HepG2 (cell line): ENCODE measurements at regions not wholly inside any gene's neighbourhood (a gene's known extent, or its start where the extent isn't known, plus 50 kb on each side); places are given as distances from the start of the nearest gene placed in this dataset.

Experiments
- ATAC-seq: fragments of 200-7000 bp; cut with Tn5 transposase; 3 replicates; pipeline ENCODE4 v1.9.1; 2020; ENCODE audit warnings: mild to moderate bottlenecking, moderate library complexity
- BruUV-seq: library from RNA; stranded (reverse); fragments of 400-500 nt; replicated peaks from 2 replicates; lab custom pipeline; 2021; lab: Mats Ljungman, UMichigan
- CTCF ChIA-PET: fragments of 300-600 bp; formaldehyde crosslinking; extraction: SDS; loops from one replicate; lab custom pipeline; 2021; ENCODE audit warnings: low total read pairs, inconsistent platforms, low intra/inter-chr PET ratio; lab: Yijun Ruan, JAX
- POLR2A ChIA-PET: fragments of 350-600 bp; sonication (Branson Sonifier 250); formaldehyde crosslinking; loops from one replicate; lab custom pipeline; 2020; ENCODE audit warnings: antibody characterized with exemption, inconsistent platforms; lab: Yijun Ruan, JAX
- DNase-seq: peaks from one replicate; pipeline ENCODE4 v3.0.0-alpha.2; 2015; ENCODE audit warnings: low spot score
- FAIRE-seq: peaks from 3 replicates; lab custom pipeline; 2011; peaks lifted over from hg19 to GRCh38; lab: Jason Lieb, UNC
- H2AFZ ChIP-seq: one replicate; pipeline ENCODE4 v1.6.1; 2011; ENCODE audit warnings: low read length, inconsistent platforms
- H3K27ac ChIP-seq: fragments of 300-600 bp; 3 replicates; pipeline ENCODE4 v1.8.0; 2011; ENCODE audit warnings: mixed run types, mild to moderate bottlenecking, mixed read lengths, low read length, inconsistent platforms; ENCODE audit not compliant: insufficient read depth; ENCODE audit errors: extremely low read length
- H3K27me3 ChIP-seq, 2 experiments: fragments of 200-600 bp in 1 of 2; 2 replicates in 1 of 2; 3 replicates in 1 of 2; pipeline versions ENCODE4 v1.6.0 to v1.8.0; 2011; ENCODE audit warnings: low read length in 2 of 2, mild to moderate bottlenecking in 2 of 2, moderate library complexity in 2 of 2, inconsistent platforms in 1 of 2; ENCODE audit not compliant: insufficient read depth in 2 of 2, control insufficient read depth in 1 of 2
- H3K36me3 ChIP-seq, 2 experiments: fragments of 200-600 bp in 1 of 2; replicated peaks in 1 of 2; 2 replicates in 1 of 2; 3 replicates in 1 of 2; pipeline versions ENCODE4 v1.5.1 to v1.8.0; 2011; ENCODE audit warnings: low read length in 2 of 2, inconsistent platforms in 1 of 2; ENCODE audit not compliant: insufficient read depth in 2 of 2, control insufficient read depth in 1 of 2
- H3K4me1 ChIP-seq: 2 replicates; pipeline ENCODE4 v1.5.1; 2012; ENCODE audit warnings: low read length, inconsistent platforms; ENCODE audit not compliant: insufficient read depth
- H3K4me2 ChIP-seq: 2 replicates; pipeline ENCODE4 v1.6.0; 2011; ENCODE audit warnings: low read depth, low read length, inconsistent platforms
- H3K4me3 ChIP-seq, 3 experiments: fragments of 200-600 bp in 1 of 3; sonication (generic), shearing (Covaris generic) in 1 of 3; replicated peaks in 1 of 3; 2 replicates each; pipeline ENCODE4 v1.5.1; 2011 to 2016; ENCODE audit warnings: low read length in 3 of 3, inconsistent platforms in 2 of 3, low read depth in 2 of 3, mild to moderate bottlenecking in 2 of 3, control low read depth in 1 of 3, mixed read lengths in 1 of 3; ENCODE audit not compliant: insufficient read depth in 1 of 3
- H3K79me2 ChIP-seq: one replicate; pipeline ENCODE4 v1.6.1; 2011; ENCODE audit warnings: low read length, inconsistent platforms; ENCODE audit not compliant: insufficient read depth
- H3K9ac ChIP-seq: 2 replicates; pipeline ENCODE4 v1.6.0; 2011; ENCODE audit warnings: mild to moderate bottlenecking, low read depth, low read length, inconsistent platforms; ENCODE audit not compliant: insufficient read depth
- H3K9me3 ChIP-seq: 2 replicates; pipeline ENCODE4 v1.5.1; 2012; ENCODE audit warnings: mild to moderate bottlenecking, low read length
- H4K20me1 ChIP-seq: 2 replicates; pipeline ENCODE4 v1.6.0; 2011; ENCODE audit warnings: inconsistent platforms, mild to moderate bottlenecking, low read length, moderate library complexity; ENCODE audit not compliant: insufficient read depth
- ARID2 ChIP-seq: sonication (generic); formaldehyde crosslinking; IDR thresholded peaks from 2 replicates; pipeline ENCODE4 v1.8.1; 2022; ENCODE audit warnings: mild to moderate bottlenecking, missing genetic modification reagents, borderline replicate concordance
- GABPA ChIP-seq, 2 experiments: IDR thresholded peaks; 2 replicates each; pipeline ENCODE4 v1.6.1; 2011 to 2016; ENCODE audit warnings: low read depth in 2 of 2, low read length in 1 of 2, missing biosample characterization in 1 of 2, missing genetic modification characterization in 1 of 2
- GATAD2A ChIP-seq: IDR thresholded peaks from 2 replicates; pipeline ENCODE4 v1.6.1; 2016
- JUNB ChIP-seq: sonication (generic); formaldehyde crosslinking; IDR thresholded peaks from 2 replicates; pipeline ENCODE4 v1.8.0; 2022; ENCODE audit warnings: missing genetic modification reagents, mild to moderate bottlenecking, borderline replicate concordance
- NBN ChIP-seq: fragments of 450-650 bp; conservative IDR thresholded peaks from 2 replicates; pipeline ENCODE4 v1.6.1; 2017
- POLR2AphosphoS2 ChIP-seq: IDR thresholded peaks from 2 replicates; pipeline ENCODE4 v1.6.1; 2011; ENCODE audit warnings: low read depth, low read length, improper control_type of control experiment
- REXO4 ChIP-seq: sonication (generic); formaldehyde crosslinking; IDR thresholded peaks from 2 replicates; pipeline ENCODE4 v1.8.0; 2022; ENCODE audit warnings: missing genetic modification reagents, mild to moderate bottlenecking, borderline replicate concordance
- SYNCRIP ChIP-seq: fragments of 200-400 bp; formaldehyde crosslinking; IDR thresholded peaks from 2 replicates; pipeline ENCODE4 v1.6.1; 2018; ENCODE audit warnings: mild to moderate bottlenecking, low read depth, low read length; ENCODE audit not compliant: insufficient read depth
- ZBTB21 ChIP-seq: sonication (generic); formaldehyde crosslinking; IDR thresholded peaks from 2 replicates; pipeline ENCODE4 v1.4.0; 2020; ENCODE audit warnings: missing genetic modification reagents
- ZNF337 ChIP-seq: sonication (generic); formaldehyde crosslinking; IDR thresholded peaks from 2 replicates; pipeline ENCODE4 v1.5.1; 2020; ENCODE audit warnings: missing genetic modification reagents, low read depth, mild to moderate bottlenecking, borderline replicate concordance
- ZNF749 ChIP-seq: sonication (generic); formaldehyde crosslinking; IDR thresholded peaks from 2 replicates; pipeline ENCODE4 v1.8.0; 2022; ENCODE audit warnings: mild to moderate bottlenecking, missing genetic modification reagents, moderate library complexity, borderline replicate concordance
- ZNF782 ChIP-seq: sonication (generic); formaldehyde crosslinking; IDR thresholded peaks from 2 replicates; pipeline ENCODE4 v1.4.0; 2020; ENCODE audit warnings: missing genetic modification reagents, mild to moderate bottlenecking, borderline replicate concordance
- WGBS: methylation state at CpG from one replicate; pipeline ENCODE4 v1.1.6; 2017; ENCODE audit warnings: low lambda C conversion rate; 5-methylcytosine and 5-hydroxymethylcytosine counted together
- in situ Hi-C: cut with HindIII; loops from 2 replicates; pipeline ENCODE4 v1.10.0; 2017; ENCODE audit warnings: low pct_unique_long_range_greater_than_20kb; ENCODE audit not compliant: extremely low pct_ligation_motif_present
- intact Hi-C: fragments of 100-400 bp; cut with micrococcal nuclease; formaldehyde crosslinking; loops from one replicate; pipeline ENCODE4 v1.10.0; 2022; ENCODE audit not compliant: unreplicated experiment
- TF ChIP-seq, protein P1 (sequence below), 2 experiments: fragments of 450-650 bp in 1 of 2; sonication (generic) in 1 of 2; formaldehyde crosslinking; IDR thresholded peaks; 2 replicates each; pipeline versions ENCODE4 v1.5.0 to v1.8.0; 2020 to 2022; ENCODE audit warnings: mild to moderate bottlenecking in 1 of 2, missing genetic modification reagents in 1 of 2
- TF ChIP-seq, protein P2 (sequence below): sonication (generic); formaldehyde crosslinking; IDR thresholded peaks from 2 replicates; pipeline ENCODE4 v1.9.0; 2022; ENCODE audit warnings: missing genetic modification reagents, mild to moderate bottlenecking, borderline replicate concordance

DNA sequence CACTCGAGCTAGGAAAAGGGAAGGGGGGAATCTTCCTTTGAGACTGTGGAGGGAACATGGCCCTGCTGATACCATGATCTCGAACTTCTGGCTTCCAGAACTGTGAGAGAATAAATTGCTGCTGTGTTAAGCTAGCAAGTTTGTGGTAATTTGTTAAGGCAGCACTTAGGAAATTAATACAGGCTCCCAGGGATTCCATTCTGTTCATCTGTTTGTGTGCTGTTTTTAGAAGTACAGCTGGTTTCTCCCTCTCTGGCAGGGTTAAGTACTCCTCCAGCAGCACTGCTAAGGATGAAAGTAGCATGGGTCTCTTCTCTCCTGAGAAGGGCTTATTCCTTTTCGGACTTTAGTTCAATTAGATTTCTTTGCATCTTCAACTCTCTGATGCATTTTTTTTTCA is 268.3 kb downstream of the HHIPL2 start:
- H4K20me1 ChIP-seq, result no peaks in the 10 kb centered on the region
- TF ChIP-seq, protein P1, sequence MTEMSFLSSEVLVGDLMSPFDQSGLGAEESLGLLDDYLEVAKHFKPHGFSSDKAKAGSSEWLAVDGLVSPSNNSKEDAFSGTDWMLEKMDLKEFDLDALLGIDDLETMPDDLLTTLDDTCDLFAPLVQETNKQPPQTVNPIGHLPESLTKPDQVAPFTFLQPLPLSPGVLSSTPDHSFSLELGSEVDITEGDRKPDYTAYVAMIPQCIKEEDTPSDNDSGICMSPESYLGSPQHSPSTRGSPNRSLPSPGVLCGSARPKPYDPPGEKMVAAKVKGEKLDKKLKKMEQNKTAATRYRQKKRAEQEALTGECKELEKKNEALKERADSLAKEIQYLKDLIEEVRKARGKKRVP (CRISPR knock-in tag; IDR thresholded peaks at IDR 0.05), result no peak
- TF ChIP-seq GABPA (IDR thresholded peaks at IDR 0.05; ENCODE audit: low read depth, low read length) (no peak), GABPA (CRISPR knock-in tag; IDR thresholded peaks at IDR 0.05; ENCODE audit: low read depth) (no peak), ZBTB21 (CRISPR knock-in tag) (no peak), POLR2AphosphoS2 (no peak), ZNF782 (CRISPR knock-in tag) (no peak)
- TF ChIP-seq, all 625 proteins: peak for 0
- Histone ChIP-seq H3K9me3 (no peaks in the 10 kb centered on the region), H3K4me2 (no peak overlapping the region), H3K4me3 (no peak overlapping the region), H3K4me1 (no peaks in the 10 kb centered on the region), H3K79me2 (no peaks in the 10 kb centered on the region), H3K9ac (no peak overlapping the region), H3K27me3 (no peaks in the 10 kb centered on the region), H2AFZ (no peak overlapping the region), H3K27ac (no peak overlapping the region), H3K36me3 (no peaks in the 10 kb centered on the region)
- no TSS peak for BruUV-seq
- no peak for FAIRE-seq
- DNase-seq, result no peak
- ChIA-PET CTCF (no interaction called here), POLR2A (no interaction called here)
- in situ Hi-C loops (no loop called here), intact Hi-C loops (no loop called here)
- no peak for ATAC-seq
- WGBS, result 2% methylated on average over 3 of the region's 3 CpGs

DNA sequence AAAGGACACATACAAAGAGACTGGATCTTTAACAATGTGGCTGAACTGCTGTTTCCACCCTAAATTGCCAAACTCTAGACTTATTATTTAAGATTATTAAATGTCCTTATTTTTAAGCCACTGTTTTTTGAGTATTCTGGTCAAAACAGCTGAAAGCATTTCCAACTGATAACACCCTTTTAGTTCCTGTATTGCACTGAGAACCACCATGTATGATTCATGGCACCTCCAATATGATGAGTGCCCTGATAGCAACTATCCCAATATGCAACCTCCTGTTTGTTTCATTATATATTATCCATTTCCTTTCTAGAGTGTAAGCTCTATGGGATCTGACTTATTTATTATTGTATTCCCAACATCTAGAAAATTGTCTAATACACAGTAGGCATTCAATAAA is 269.4 kb downstream of the HHIPL2 start:
- ChIA-PET POLR2A (no interaction called here), CTCF (no interaction called here)
- in situ Hi-C loops, result no loop called here

More for the DNA sequence above, 269.4 kb downstream of the HHIPL2 start:
- TF ChIP-seq ZNF337 (CRISPR knock-in tag), result no peak
- TF ChIP-seq ZNF749 (CRISPR knock-in tag), result no peak
- TF ChIP-seq REXO4 (CRISPR knock-in tag), result no peak
- no peak for TF ChIP-seq SYNCRIP
- no peak for TF ChIP-seq GATAD2A (CRISPR knock-in tag)
- TF ChIP-seq, protein P2, sequence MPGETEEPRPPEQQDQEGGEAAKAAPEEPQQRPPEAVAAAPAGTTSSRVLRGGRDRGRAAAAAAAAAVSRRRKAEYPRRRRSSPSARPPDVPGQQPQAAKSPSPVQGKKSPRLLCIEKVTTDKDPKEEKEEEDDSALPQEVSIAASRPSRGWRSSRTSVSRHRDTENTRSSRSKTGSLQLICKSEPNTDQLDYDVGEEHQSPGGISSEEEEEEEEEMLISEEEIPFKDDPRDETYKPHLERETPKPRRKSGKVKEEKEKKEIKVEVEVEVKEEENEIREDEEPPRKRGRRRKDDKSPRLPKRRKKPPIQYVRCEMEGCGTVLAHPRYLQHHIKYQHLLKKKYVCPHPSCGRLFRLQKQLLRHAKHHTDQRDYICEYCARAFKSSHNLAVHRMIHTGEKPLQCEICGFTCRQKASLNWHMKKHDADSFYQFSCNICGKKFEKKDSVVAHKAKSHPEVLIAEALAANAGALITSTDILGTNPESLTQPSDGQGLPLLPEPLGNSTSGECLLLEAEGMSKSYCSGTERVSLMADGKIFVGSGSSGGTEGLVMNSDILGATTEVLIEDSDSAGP, result no peak
- no peak for TF ChIP-seq JUNB (CRISPR knock-in tag)
- TF ChIP-seq NBN, result no peak
- TF ChIP-seq ARID2 (CRISPR knock-in tag), result no peak
- TF ChIP-seq, all 625 proteins: peak for 0
- BruUV-seq, result no TSS peak
- ATAC-seq (no peak), DNase-seq (no peak), FAIRE-seq (no peak)
- Histone ChIP-seq H3K79me2 (no peaks in the 10 kb centered on the region), H4K20me1 (no peaks in the 10 kb centered on the region), H3K27ac (no peak overlapping the region), H3K4me2 (no peak overlapping the region), H3K9ac (no peak overlapping the region), H3K4me1 (no peaks in the 10 kb centered on the region), H2AFZ (no peak overlapping the region), H3K36me3 (no peaks in the 10 kb centered on the region), H3K4me3 (no peak overlapping the region), H3K9me3 (no peaks in the 10 kb centered on the region), H3K27me3 (no peaks in the 10 kb centered on the region)
- intact Hi-C loops, result no loop called here
